GM19324 (cell line): ENCODE measurements at regions not wholly inside any gene's neighbourhood (a gene's known extent, or its start where the extent isn't known, plus 50 kb on each side); places are given as distances from the start of the nearest gene placed in this dataset.
"Not testable (repeated sequence)": the region's sequence is repeated elsewhere in the genome, so short reads cannot be mapped to it uniquely, and the experiment has no call there.

Experiments used
- ATAC-seq: cut with Tn5 transposase; IDR thresholded peaks from one replicate; pipeline ENCODE4 v1.9.1; 2021; ENCODE audit warnings: mild to moderate bottlenecking, moderate library complexity; ENCODE audit not compliant: unreplicated experiment, low FRiP score

DNA sequence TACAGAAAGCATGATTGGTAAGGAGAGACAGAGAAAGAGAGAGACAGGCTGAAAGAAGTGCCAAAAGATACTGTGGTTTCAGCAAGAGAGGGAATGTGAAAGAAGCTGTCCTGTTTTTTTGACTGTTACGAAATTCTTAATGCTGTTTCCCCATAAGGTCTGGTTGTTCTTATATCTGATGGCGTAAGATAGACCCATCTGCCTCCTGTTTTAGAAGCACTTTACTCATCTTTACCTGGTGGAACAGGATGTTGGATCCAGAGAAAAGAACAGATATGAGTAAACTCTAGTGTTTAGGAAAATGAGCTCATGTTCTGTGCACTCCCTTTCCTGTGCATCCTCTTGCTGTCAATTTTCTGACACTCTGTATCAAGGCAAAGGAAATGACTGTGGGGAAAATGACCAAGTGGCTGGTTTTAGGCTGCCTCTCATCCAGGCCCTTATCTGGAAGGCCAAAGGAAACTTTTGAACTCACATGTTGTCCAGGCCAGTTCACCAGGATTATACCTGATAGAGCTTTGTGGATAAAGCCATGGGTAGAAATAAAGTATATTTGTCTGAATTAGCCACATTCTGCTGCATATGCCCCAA, 311.7 kb upstream of the HTR2C start:
- ATAC-seq, result no peak

DNA sequence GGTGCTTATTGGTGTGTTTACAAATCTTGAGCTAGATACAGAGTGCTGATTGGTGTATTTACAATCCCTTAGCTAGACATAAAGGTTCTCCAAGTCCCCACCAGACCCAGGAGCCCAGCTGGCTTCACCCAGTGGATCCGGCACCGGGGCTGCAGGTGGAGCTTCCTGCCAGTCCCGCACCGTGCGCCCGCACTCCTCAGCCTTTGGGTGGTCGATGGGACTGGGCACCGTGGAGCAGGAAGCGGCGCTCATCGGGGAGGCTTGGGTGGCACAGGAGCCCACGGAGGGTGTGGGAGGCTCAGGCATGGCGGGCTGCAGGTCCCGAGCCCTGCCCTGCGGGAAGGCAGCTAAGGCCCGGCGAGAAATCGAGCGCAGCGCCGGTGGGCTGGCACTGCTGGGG, 313.5 kb upstream of the HTR2C start:
- not testable (repeated sequence) for ATAC-seq

DNA sequence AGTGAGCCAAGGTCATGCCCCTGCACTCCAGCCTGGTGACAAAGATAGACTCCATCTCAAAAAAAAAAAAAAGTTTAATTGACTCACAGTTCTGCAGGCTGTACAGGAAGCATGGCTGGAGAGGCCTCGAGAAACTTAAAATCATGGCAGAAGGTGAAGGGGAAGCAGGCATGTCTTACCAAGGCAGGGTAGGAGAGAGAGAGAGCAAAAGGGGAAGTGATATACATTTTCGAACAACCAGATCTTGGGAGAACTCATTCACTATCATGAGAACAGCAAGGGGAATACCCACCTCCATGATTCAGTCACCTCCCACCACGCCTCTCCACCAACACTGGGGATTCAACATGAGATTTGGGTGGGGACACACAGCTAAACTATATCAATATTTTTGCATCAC, 315.2 kb upstream of the HTR2C start:
- no peak for ATAC-seq

DNA sequence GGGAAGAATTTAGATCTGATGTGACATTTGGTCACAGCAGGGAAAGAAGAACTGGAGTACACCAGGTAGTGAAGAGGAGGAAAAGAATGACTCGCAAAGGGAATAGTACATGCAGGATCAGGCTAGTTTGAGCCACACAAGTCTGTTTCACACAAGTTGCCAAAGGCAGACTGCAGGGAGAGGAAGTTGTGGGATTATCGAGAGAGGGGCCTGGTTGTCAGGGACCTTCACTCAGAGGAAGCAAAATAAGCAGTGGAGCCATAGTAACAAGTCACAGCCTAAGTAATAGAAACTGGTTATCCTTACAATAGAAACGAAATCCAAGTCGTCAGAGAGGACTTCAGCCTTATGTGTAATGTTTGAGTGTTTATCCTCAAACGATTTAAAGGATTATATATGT, 316.7 kb upstream of the HTR2C start:
- ATAC-seq, result no peak

DNA sequence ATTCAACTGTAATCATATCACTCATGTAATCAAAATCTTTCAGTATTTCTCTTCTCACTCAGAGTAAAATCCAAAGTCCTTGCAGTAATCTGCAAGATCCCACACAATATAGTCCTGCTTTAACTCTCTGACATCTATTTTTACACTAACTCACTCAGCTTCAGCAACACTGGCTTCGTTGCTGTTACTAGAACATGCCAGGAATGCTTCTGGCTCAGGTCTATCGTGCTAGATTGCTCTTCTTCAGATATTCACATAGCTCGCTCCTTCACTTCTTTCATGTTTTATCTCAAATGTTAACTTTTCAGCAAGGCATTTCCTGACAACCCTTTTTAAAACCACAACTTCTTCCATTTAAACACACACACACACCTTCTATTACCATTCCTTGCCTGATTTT, 331.7 kb upstream of the HTR2C start:
- no peak for ATAC-seq

DNA sequence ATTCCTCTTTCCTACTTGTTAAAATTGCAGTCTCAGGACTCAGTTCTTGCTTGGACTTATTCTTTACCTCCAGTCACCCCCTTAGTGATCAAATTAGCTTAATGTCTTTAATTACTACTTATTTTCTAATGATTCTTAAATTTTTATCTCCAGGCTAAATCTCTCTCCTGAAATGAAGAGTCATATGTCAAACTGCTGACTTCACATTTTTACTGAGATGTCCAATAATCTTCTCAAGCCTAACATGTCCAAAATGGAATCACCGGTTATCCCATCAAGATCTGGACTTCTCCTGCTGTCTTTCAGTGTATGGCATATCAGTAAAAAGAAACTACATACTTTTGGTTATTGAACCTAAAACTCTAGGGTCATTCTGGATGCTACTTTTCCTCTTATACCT, 332.3 kb upstream of the HTR2C start:
- ATAC-seq, result no peak

DNA sequence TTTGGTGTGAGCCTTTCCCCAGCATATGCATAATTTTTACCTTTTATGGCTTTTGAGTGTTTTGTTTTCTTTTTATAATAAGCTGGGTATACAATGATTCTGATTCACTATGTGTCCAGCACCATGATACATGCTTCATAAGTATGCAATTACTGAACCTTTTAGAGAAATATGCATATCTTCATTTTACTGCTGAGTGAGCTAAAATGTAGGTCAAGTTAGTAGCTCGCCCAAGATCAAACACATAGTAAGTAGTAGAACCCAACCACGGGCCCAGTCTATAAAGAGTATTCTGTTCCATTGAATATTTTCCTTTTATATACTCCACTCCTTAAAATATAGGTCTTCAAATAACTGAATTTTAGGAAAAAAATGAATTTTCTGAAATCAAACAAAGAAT, 362.4 kb upstream of the HTR2C start:
- ATAC-seq, result no peak

DNA sequence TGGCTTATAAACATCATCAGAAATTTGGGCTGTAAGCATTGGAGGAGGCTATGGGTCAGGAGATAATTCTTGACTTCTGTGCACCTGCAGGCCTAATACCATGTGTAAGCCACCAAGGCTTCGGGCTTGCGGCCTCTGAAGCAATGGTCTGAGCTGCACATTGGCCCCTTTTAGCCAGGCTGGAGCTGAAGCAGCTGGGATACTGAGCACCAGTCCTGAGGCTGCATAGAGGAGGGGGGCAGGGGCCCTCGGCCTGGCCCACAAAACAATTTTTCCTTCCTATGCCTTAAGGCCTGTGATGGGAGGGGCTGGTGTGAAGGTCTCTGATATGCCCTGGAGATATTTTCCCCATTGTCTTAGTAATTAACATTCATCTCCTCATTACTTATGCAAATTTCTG, 373.0 kb upstream of the HTR2C start:
- ATAC-seq, result no peak

DNA sequence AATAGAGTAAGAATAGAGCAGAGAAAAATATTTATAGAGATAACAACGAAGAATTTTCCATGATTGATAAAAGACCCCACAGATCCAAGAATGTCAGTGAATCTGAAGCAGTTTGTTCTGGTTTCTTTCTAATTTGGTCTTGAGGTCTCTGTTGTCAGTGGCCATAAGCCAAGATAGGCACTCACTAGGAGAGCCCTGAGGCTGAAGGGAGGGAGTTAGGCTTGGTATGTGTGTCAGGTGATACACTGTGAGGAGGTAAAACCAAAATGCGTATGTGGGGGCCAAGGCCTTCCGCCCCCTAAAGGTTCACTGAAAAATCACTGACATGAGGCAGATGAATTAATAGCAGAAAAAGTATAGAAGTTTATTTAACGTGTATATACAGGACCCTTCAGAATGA, 382.3 kb upstream of the HTR2C start:
- no peak for ATAC-seq

DNA sequence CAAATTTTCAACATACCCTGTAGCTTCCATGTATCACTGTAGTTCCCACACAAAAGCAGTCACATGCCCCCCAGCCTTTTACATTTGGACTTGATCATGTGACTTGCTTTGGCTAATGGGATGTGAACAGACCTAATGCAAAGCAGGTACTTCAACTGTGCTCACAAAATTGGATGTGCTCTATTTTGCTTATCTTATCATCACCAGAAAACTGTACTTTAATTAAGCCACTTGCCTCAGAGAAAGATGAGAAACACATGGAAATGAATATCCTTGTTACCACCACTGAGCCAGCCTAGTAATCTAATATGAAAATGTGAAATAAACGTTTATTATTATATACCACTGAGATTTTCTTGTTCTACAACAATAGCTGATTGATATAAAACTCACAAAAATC, 402.7 kb upstream of the HTR2C start:
- ATAC-seq, result no peak

DNA sequence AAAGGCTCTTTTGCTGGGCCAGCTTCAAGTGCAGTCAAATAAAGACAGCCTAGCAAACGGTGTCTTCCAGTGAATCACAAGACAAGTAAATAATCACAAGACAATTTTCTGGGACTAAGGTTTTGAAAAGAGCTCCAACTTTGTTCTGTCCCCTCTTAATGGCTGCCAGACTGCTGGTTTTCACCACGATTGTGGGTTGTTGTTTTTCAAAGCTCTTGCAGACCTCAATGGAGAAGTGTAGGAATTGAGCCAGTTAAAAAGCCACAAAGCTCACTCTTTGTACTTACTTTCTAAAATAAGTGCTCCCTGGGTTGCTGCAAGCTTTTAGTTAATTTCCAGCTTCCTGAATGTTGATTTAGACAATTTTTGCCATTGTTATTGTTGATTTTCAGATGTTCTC, 405.8 kb upstream of the HTR2C start:
- ATAC-seq, result no peak

DNA sequence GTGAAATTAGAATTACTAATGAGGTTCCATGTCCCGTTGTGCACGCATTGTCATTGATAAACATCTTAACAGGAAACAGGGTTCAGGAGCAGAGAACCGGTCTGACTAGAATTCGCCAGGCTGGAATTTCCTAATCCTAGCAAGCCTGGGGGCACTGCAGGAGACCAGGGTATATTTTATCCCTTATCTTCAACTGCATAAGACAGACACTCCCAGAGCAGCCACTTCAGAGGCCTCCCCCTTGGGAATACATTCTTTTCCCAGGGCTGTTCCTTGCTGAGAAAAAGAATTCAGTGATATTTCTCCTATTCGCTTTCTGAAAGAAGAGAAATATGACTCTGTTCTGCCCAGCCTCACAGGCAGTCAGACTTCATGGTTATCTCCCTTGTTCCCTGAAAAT, 416.6 kb upstream of the HTR2C start:
- not testable (repeated sequence) for ATAC-seq

DNA sequence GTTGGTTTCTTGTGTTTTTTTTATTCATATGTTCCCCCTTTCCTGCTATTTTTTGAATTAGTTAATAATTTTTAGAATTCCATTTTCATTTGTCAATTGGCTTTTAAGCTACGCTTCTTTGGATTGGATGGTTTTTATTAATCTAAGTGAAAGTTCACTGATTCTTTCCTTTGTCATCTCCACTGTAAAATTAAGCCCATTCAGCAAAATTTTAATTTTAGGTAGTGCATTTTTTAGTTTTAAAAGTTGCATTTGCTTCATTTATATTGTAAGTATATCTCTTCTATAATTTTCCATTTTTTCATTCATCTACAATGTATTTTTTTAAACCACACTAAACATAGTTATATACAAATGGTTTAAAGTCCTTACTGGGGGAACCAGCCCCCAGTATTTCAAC, 417.3 kb upstream of the HTR2C start:
- ATAC-seq, result no peak

DNA sequence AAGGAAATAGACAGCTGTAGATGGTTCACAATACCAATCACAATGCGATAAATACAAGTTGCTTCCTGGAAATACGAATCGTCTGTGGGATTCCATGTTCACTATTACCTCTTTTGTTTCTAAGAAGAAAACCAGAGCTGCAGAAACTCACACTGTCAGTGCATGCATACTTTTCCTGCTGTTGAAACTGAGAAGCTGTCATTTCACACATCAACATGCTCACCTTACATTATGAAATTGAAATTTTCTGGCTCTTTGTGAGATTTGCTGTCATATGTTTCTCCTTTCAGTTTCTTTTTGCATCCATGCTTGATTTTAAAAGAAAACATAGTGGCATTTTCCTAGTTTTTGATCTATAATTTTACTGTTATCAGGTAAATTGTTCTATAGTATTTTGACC, 418.3 kb upstream of the HTR2C start:
- ATAC-seq, result no peak

DNA sequence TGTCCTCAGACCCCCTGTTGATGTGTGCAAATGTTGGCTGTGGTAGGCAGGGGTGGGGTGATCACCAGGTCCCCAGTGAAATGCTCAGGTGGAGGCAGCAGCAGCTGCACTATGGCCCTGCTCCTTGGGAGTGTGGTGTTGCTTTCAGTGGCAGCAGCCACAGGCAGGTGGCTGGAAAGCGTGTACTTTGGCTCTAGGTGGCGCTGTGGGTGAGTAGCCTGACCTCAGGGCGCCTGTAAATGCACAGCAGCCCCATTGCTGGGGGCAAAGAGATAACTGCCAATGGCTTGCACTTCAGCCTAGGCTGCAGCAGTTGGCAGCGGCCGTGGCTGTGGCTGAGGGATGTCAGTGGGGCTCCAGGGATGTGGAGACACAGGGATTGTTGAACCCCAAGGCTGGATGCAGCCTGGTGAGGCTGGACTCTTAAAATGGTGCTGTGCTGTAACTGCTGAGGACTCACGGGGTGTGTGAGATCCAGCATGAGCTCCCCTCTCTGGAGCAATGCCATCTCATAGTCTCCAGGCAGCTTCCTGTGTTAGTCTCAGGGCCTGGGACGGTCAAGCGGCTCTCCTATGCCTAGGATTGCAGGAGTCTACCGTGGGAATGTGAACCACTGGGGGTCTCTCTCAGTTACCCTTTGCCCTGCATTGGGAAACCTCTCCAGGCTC, 421.7 kb upstream of the HTR2C start:
- ATAC-seq, result no peak

DNA sequence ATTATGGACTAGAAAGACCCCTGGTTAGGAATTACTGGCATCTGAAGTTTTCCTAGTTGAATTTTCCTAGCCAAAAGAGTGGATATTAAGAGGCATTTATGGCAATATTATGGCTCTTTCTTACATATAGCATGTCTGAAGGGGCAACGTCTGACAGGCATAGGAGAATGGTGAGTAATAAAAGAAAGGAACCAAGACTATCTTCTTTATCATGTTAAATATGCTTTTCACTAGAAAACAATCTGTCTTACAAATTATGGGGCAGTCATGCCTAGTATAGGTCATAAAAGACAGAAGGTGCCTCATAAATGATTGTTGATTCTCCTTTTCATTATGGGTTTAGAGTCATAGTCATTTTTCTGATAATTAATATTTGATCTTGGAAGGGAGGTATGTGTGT, 431.1 kb upstream of the HTR2C start:
- ATAC-seq, result no peak

DNA sequence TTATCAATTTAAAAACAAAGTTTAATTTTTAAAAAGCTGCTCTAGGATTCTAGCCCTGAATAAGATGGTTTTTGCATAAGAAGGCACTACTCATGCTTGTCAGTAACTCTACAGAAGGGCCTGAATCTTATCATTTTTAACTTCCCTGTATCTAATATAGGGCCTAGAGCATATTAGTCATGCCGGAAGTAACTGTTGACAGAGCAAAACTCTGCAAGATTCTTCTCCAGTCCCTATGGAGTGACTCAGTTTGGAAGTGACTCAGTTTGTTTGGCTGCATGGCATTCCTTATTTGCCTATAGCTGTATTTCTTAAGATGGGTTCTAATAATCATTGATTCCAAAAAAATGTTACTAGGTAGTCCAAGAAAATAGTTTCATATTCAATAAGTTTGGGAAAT, 431.8 kb upstream of the HTR2C start:
- no peak for ATAC-seq

DNA sequence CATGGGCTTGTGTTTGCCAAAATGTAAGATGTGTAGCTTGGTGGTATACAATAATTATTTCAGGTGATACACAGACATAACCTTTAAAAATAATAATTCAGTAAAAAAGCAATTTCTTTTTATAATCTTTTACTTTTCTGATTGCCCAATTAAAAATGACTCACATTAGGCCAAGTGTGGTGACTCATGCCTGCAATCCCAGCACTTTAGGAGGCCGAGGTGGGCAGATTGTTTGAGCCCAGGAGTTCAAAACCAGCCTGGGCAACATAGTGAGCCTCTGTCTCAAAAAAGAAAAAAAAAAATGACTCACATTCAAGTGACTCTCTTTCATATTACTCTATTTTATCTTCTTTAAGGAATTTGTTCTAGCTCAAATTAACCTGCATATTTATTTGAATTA, 449.4 kb upstream of the HTR2C start:
- ATAC-seq, result no peak

DNA sequence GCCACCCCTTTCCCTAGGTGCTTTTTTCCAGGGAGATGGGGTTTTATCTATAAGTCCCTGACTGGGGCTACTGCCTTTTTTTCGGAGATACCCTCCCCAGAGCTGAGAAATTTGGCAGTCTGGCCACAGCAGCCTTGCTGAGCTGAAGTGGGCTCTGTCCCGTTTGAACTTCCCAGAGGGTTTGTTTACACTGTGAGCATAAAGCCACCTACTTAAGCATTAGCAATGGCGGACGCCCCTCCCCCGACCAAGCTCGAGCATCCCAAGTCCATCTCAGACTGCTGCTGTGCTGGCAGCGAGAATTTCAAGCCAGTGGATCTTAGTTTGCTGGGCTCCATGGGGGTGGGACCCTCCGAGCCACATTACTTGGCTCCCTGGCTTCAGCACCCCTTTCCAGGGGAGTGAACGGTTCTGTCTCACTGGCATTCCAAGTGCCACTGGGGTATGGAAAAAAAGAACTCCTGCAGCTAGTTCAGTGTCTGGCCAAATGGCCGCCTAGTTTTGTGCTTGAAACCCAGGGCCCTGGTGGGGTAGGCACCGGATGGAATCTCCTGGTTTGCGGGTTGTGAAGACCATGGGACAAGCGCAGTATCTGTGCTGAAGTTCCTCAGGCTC, 456.4 kb upstream of the HTR2C start:
- ATAC-seq, result no peak

DNA sequence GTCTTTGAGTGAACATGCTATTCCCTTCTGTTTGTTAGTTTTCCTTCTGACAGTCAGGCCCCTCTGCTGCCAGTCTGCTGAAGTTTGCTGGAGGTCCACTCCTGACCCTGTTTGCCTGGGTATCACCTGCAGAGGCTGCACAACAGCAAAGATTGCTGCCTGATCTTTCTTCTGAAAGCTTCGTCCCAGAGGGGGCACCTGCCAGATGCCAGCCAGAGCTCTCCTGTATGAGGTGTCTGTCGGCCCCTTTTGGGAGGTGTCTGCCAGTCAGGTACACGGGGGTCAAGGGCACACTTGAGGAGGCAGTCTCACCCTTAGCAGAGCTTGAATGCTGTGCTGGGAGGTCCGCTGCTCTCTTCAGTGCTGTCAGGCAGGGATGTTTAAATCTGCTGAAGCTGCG, 456.9 kb upstream of the HTR2C start:
- no peak for ATAC-seq

DNA sequence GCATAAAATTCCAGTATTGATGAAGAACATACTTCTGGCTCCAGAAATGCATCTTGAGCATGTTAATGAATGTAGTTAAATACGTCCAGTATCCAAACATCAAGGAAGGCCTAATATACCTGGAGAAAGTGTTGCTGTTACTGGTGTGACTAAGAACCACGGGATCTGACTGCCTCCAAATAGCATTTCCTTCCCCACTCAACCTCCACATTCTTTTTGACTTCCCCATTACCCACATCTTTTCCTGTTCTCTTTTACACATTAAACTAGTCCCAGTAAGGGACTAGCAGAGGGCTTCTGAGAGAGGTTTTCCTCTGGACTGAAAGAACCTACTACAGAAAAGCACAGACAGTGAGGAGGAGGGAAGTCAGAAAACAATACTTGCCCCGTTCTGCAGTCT, 482.8 kb upstream of the HTR2C start:
- no peak for ATAC-seq

DNA sequence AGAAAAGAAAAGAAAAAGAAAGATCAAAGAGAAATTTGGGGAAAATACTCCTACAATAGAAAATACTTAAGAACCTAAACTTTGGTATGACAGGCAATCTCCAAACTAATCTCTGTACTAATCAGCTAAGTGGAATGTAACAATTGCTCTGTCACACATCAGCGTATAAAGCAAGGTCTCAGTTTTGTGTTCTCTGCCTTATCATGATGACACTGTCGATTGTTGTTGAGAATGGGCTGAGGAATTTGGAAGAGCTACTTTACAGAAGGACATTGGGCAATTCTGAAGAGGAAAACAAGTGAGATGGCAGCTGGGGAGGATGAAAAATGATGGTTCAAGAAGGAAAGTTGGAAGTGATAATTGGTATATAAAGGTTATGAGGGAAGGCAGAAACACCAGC, 486.0 kb upstream of the HTR2C start:
- no peak for ATAC-seq
